CD4-positive, CD25-positive, alpha-beta regulatory T cell (primary cell): ENCODE measurements at regions not wholly inside any gene's neighbourhood (a gene's known extent, or its start where the extent isn't known, plus 50 kb on each side); places are given as distances from the start of the nearest gene placed in this dataset.

ENCODE experiments used
- ATAC-seq, 2 donors: fragments of 150-1000 bp; cut with Tn5 transposase; one replicate each; pipeline ENCODE4 v1.10.0; 2021; ENCODE audit warnings: low read depth in 2 of 2, moderate number of reproducible peaks in 2 of 2, moderate library complexity in 1 of 2
- DNase-seq, 3 donors: peaks; one replicate each; pipeline versions ENCODE4 v3.0.0 to v3.0.0-alpha.2; 2012 to 2022; ENCODE audit warnings: mixed read lengths in 1 of 3
- H3K27ac ChIP-seq: one replicate; pipeline ENCODE4 v1.7.0; 2013; ENCODE audit warnings: mild to moderate bottlenecking, low read length; ENCODE audit not compliant: insufficient read depth, poor library complexity, severe bottlenecking
- H3K27me3 ChIP-seq: one replicate; pipeline ENCODE4 v1.7.0; 2013; ENCODE audit warnings: low read length; ENCODE audit not compliant: control insufficient read depth, insufficient read depth
- H3K36me3 ChIP-seq: one replicate; pipeline ENCODE4 v1.7.0; 2013; ENCODE audit warnings: mild to moderate bottlenecking, low read length, moderate library complexity; ENCODE audit not compliant: control insufficient read depth, insufficient read depth
- H3K4me1 ChIP-seq: 2 replicates; pipeline ENCODE4 v1.7.0; 2013; ENCODE audit warnings: mild to moderate bottlenecking, low read length; ENCODE audit not compliant: insufficient read depth, control insufficient read depth, poor library complexity, severe bottlenecking
- H3K4me3 ChIP-seq: one replicate; pipeline ENCODE4 v1.7.0; 2013; ENCODE audit warnings: low read depth, mild to moderate bottlenecking, low read length, moderate library complexity
- H3K9me3 ChIP-seq, 2 experiments: 1 replicate in 1 of 2; 2 replicates in 1 of 2; pipeline ENCODE4 v1.7.0; 2013; ENCODE audit warnings: low read length in 2 of 2, mild to moderate bottlenecking in 1 of 2, moderate library complexity in 1 of 2; ENCODE audit not compliant: control insufficient read depth in 2 of 2
- H3K27ac Mint-ChIP-seq, 3 donors: one replicate each; pipeline ENCODE4 v1.8.0; 2020 to 2022; ENCODE audit warnings: mild to moderate bottlenecking in 3 of 3, mixed read lengths in 3 of 3, moderate library complexity in 2 of 3
- H3K27me3 Mint-ChIP-seq: one replicate; pipeline ENCODE4 v1.8.0; 2022; ENCODE audit warnings: mild to moderate bottlenecking, mixed read lengths
- H3K36me3 Mint-ChIP-seq: one replicate; pipeline ENCODE4 v1.8.0; 2020; ENCODE audit warnings: mixed read lengths
- H3K4me1 Mint-ChIP-seq, 4 donors: one replicate each; pipeline ENCODE4 v1.8.0; 2020 to 2022; ENCODE audit warnings: mixed read lengths in 4 of 4, mild to moderate bottlenecking in 1 of 4
- H3K4me3 Mint-ChIP-seq, 4 donors: one replicate each; pipeline ENCODE4 v1.8.0; 2020 to 2022; ENCODE audit warnings: mild to moderate bottlenecking in 4 of 4, mixed read lengths in 4 of 4, moderate library complexity in 3 of 4
- H3K9me3 Mint-ChIP-seq, 7 donors: one replicate each; pipeline ENCODE4 v1.8.0; 2020 to 2022; ENCODE audit warnings: mixed read lengths in 7 of 7, mild to moderate bottlenecking in 3 of 7, moderate library complexity in 2 of 7

DNA sequence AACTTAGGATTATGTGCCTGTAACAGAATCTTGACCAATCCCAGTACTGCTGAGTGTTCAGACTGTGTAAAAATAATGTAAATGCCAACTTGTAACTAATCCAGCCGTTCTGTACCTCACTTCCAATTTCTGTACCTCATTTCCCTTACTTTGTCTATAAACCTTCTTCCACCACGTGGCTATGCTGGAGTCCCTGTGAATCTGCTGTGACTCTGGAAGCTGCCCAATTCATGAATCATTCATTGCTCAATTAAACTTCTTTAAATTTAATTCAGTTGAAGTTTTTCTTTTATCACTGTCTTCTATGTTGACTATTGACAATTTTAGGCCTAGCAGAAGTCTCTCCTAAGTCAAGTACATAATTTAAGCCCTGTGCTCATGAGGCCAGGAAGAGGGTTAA lies 215.3 kb upstream of the RHOBTB1 start:
- Histone ChIP-seq H3K27me3 (no peaks in the 10 kb centered on the region), H3K9me3 (no peaks in the 10 kb centered on the region), H3K4me1 (no peaks in the 10 kb centered on the region), H3K27ac (no peak overlapping the region), H3K36me3 (no peaks in the 10 kb centered on the region), H3K4me3 (no peak overlapping the region)
- no peak for ATAC-seq
- Mint-ChIP-seq H3K27me3 (no peaks in the 10 kb centered on the region), H3K36me3 (no peaks in the 10 kb centered on the region), H3K27ac (no peak overlapping the region), H3K9me3 (peaks cover 0 to 3% (median 0%) of the 10 kb centered on the region in 7 donors), H3K4me3 (no peak overlapping the region), H3K4me1 (no peaks in the 10 kb centered on the region)
- DNase-seq, result no peak

- no peaks in the 10 kb centered on the region for H3K4me1 ChIP-seq
These were observed 213.2 kb upstream of the RHOBTB1 start for GRCh38 chr10:61157182-61157581.

GRCh38 chr10:61153771-61154170 lies 209.8 kb upstream of the RHOBTB1 start:
- Mint-ChIP-seq H3K4me1 (no peaks in the 10 kb centered on the region), H3K36me3 (no peaks in the 10 kb centered on the region), H3K4me3 (no peak overlapping the region), H3K9me3 (no peaks in the 10 kb centered on the region), H3K27ac (no peak overlapping the region), H3K27me3 (peaks cover 5% of the 10 kb centered on the region)
- no peak overlapping the region for H3K4me3 ChIP-seq
- no peak for DNase-seq
- no peaks in the 10 kb centered on the region for H3K4me1 ChIP-seq
- no peaks in the 10 kb centered on the region for H3K36me3 ChIP-seq
- no peak overlapping the region for H3K27ac ChIP-seq
- H3K9me3 ChIP-seq, result no peaks in the 10 kb centered on the region
- no peak for ATAC-seq
- H3K27me3 ChIP-seq, result no peaks in the 10 kb centered on the region

More at GRCh38 chr10:61157182-61157581, 213.2 kb upstream of the RHOBTB1 start:
- Histone ChIP-seq H3K9me3 (no peaks in the 10 kb centered on the region), H3K27ac (no peak overlapping the region), H3K36me3 (no peaks in the 10 kb centered on the region), H3K4me3 (no peak overlapping the region), H3K27me3 (no peaks in the 10 kb centered on the region)
- H3K36me3 Mint-ChIP-seq, result no peaks in the 10 kb centered on the region
- H3K9me3 Mint-ChIP-seq, result peaks cover 0 to 2% (median 0%) of the 10 kb centered on the region in 7 donors
- ATAC-seq, result no peak
- no peak overlapping the region for H3K4me3 Mint-ChIP-seq
- H3K4me1 Mint-ChIP-seq, result no peaks in the 10 kb centered on the region
- no peak overlapping the region for H3K27ac Mint-ChIP-seq
- no peak for DNase-seq
- H3K27me3 Mint-ChIP-seq, result no peaks in the 10 kb centered on the region

DNA sequence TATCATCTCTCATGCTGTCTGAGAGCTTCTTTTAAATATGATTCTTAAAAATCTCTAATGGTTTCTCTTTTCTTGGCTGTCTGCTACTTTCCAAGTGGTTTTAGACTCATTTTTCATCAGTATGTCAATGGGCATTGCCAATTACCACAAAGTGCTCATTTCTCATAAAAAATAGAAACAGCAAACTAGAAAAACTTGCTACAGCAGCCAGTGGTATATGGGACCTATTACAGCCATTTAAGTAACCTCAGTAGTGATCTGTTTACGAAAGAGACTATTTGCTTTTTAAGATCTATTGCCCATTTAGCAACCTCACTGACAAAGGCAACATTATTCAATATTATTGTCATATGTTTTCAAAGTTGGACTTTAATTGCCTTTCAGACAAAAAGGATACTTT lies 207.1 kb upstream of the RHOBTB1 start:
- H3K36me3 Mint-ChIP-seq, result no peaks in the 10 kb centered on the region
- no peak overlapping the region for H3K4me3 Mint-ChIP-seq
- no peak overlapping the region for H3K27ac Mint-ChIP-seq
- no peaks in the 10 kb centered on the region for H3K36me3 ChIP-seq
- no peaks in the 10 kb centered on the region for H3K4me1 ChIP-seq
- no peak overlapping the region for H3K27ac ChIP-seq
- DNase-seq, result no peak
- peaks cover 3% of the 10 kb centered on the region for H3K27me3 ChIP-seq
- no peak for ATAC-seq
- H3K9me3 ChIP-seq, result no peaks in the 10 kb centered on the region
- H3K9me3 Mint-ChIP-seq, result no peaks in the 10 kb centered on the region
- H3K4me1 Mint-ChIP-seq, result no peaks in the 10 kb centered on the region
- H3K27me3 Mint-ChIP-seq, result peaks cover 10% of the 10 kb centered on the region
- H3K4me3 ChIP-seq, result no peak overlapping the region

DNA sequence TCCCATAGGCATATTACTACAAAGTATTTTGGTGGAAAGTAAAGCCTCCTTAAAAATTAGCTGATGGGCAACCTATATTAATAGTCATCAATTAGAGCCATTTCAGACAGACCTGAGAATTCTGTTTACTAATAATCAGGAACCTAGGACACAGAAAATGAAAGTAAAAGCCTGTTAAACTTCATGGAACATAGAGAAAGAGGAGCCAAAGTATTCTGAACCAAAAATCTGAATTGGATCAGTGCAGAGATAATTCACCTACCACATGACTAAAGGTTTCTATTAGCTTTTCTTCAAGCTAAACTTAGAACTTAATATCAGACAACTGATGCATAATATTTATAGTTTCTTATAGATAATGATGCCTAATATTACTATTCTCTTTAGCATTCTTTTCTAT lies 204.5 kb upstream of the RHOBTB1 start:
- H3K27ac Mint-ChIP-seq, result no peak overlapping the region
- Histone ChIP-seq H3K27me3 (peaks cover 3% of the 10 kb centered on the region), H3K9me3 (no peaks in the 10 kb centered on the region), H3K27ac (no peak overlapping the region), H3K4me1 (no peaks in the 10 kb centered on the region), H3K36me3 (no peaks in the 10 kb centered on the region), H3K4me3 (no peak overlapping the region)
- no peaks in the 10 kb centered on the region for H3K36me3 Mint-ChIP-seq
- DNase-seq, result no peak
- H3K4me3 Mint-ChIP-seq, result no peak overlapping the region
- peaks cover 0 to 2% (median 0%) of the 10 kb centered on the region in 7 donors for H3K9me3 Mint-ChIP-seq
- H3K27me3 Mint-ChIP-seq, result peaks cover 17% of the 10 kb centered on the region
- H3K4me1 Mint-ChIP-seq, result no peaks in the 10 kb centered on the region
- ATAC-seq, result no peak

DNA sequence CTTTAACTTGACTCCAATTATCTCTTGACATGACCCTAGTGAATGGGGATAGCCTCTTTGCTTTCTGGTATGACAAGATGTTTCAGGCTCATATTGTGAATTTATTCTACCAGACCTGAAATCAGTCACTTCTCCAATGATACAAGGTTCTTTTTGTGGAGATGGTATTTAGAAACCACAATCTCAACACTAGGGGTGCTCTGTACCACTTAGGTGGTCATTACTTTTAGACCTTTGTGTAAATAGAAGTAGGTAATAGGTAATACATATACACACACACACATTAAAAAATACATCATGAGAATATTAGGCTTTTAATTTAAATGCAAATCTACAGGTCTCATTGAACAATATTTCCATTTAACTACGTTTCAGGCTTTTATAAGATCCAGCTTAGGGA lies 199.0 kb upstream of the RHOBTB1 start:
- H3K9me3 Mint-ChIP-seq, result peaks cover 0 to 2% (median 0%) of the 10 kb centered on the region in 7 donors
- no peak for ATAC-seq

GRCh38 chr10:61140765-61141392 lies 196.9 kb upstream of the RHOBTB1 start:
- H3K27me3 ChIP-seq, result no peaks in the 10 kb centered on the region
- Mint-ChIP-seq H3K4me1 (peaks cover 0 to 4% (median 0%) of the 10 kb centered on the region in 4 donors), H3K9me3 (peaks cover 0 to 2% (median 0%) of the 10 kb centered on the region in 7 donors), H3K27me3 (peaks cover 18% of the 10 kb centered on the region), H3K36me3 (no peaks in the 10 kb centered on the region), H3K4me3 (no peak overlapping the region), H3K27ac (no peak overlapping the region)
- no peak overlapping the region for H3K4me3 ChIP-seq
- H3K4me1 ChIP-seq, result no peaks in the 10 kb centered on the region
- no peaks in the 10 kb centered on the region for H3K36me3 ChIP-seq
- H3K27ac ChIP-seq, result no peak overlapping the region
- H3K9me3 ChIP-seq, result no peaks in the 10 kb centered on the region
- ATAC-seq, result no peak
- peak in 2 of 3 donors; percentile 14 to 38 for DNase-seq

More for the DNA sequence above, 199.0 kb upstream of the RHOBTB1 start:
- peaks cover 3% of the 10 kb centered on the region for H3K27me3 ChIP-seq
- peak in 1 of 3 donors; percentile 3 for DNase-seq
- no peak overlapping the region for H3K4me3 ChIP-seq
- Mint-ChIP-seq H3K4me3 (no peak overlapping the region), H3K36me3 (no peaks in the 10 kb centered on the region), H3K27me3 (peaks cover 25% of the 10 kb centered on the region), H3K27ac (no peak overlapping the region), H3K4me1 (peaks cover 0 to 4% (median 0%) of the 10 kb centered on the region in 4 donors)
- no peaks in the 10 kb centered on the region for H3K9me3 ChIP-seq
- H3K36me3 ChIP-seq, result no peaks in the 10 kb centered on the region
- no peak overlapping the region for H3K27ac ChIP-seq
- H3K4me1 ChIP-seq, result no peaks in the 10 kb centered on the region

- Mint-ChIP-seq H3K4me1 (peaks cover 0 to 4% (median 0%) of the 10 kb centered on the region in 4 donors), H3K27ac (no peak overlapping the region), H3K36me3 (no peaks in the 10 kb centered on the region), H3K27me3 (peaks cover 13% of the 10 kb centered on the region), H3K4me3 (peak overlapping the region in 1 of 4 donors; percentile 23), H3K9me3 (no peaks in the 10 kb centered on the region)
- ATAC-seq (no peak), DNase-seq (no peak)
- Histone ChIP-seq H3K27me3 (no peaks in the 10 kb centered on the region), H3K36me3 (no peaks in the 10 kb centered on the region), H3K27ac (no peak overlapping the region), H3K4me3 (no peak overlapping the region), H3K9me3 (no peaks in the 10 kb centered on the region), H3K4me1 (no peaks in the 10 kb centered on the region)
These were observed 195.6 kb upstream of the RHOBTB1 start for GRCh38 chr10:61139592-61139953.
